HCT116 (cell line): ENCODE measurements at regions not wholly inside any gene's neighbourhood (a gene's known extent, or its start where the extent isn't known, plus 50 kb on each side); places are given as distances from the start of the nearest gene placed in this dataset.

Experiments used
- ATAC-seq: fragments of 200-7000 bp; cut with Tn5 transposase; 2 replicates; pipeline ENCODE4 v1.9.1; 2020; ENCODE audit warnings: mild to moderate bottlenecking, moderate library complexity
- BruUV-seq: library from RNA; stranded (reverse); fragments of 400-500 nt; replicated peaks from 2 replicates; lab custom pipeline; 2021; lab: Mats Ljungman, UMichigan
- CTCF ChIA-PET: fragments of 300-600 bp; sonication (Branson Sonifier 250); formaldehyde crosslinking; loops from one replicate; lab custom pipeline; 2021; ENCODE audit warnings: antibody characterized with exemption; lab: Charles Lee
- POLR2A ChIA-PET: fragments of 300-600, 350-600 bp; sonication (Branson Sonifier 250); formaldehyde crosslinking; loops from one replicate; lab custom pipeline; 2021; ENCODE audit warnings: antibody characterized with exemption; lab: Charles Lee
- RAD21 ChIA-PET, 2 experiments: fragments of 300-600 bp; sonication (Branson Sonifier 250); formaldehyde crosslinking; loops; one replicate each; lab custom pipeline; 2023; ENCODE audit warnings: low total read pairs in 2 of 2; ENCODE audit not compliant: uncharacterized antibody in 2 of 2, unreplicated experiment in 2 of 2, low non-redundant PET in 1 of 2; lab: Charles Lee
- DNase-seq: peaks from one replicate; pipeline ENCODE4 v3.0.0-alpha.2; 2010; ENCODE audit warnings: low read depth, low spot score
- H2AFZ ChIP-seq: fragments of 200-600 bp; shearing (Covaris generic), sonication (generic); 2 replicates; pipeline ENCODE4 v1.6.1; 2017; ENCODE audit warnings: low read depth, mixed run types, mixed read lengths, antibody characterized with exemption, low read length; ENCODE audit not compliant: poor library complexity, severe bottlenecking
- H3K27ac ChIP-seq: 2 replicates; pipeline ENCODE4 v1.5.1; 2012; ENCODE audit warnings: low read depth, low read length
- H3K27me3 ChIP-seq: fragments of 200-600 bp; sonication (generic); 2 replicates; pipeline ENCODE4 v1.6.1; 2016; ENCODE audit warnings: mixed run types, low read length, mixed read lengths; ENCODE audit not compliant: insufficient read depth
- H3K36me3 ChIP-seq, 2 experiments: fragments of 200-500 bp in 1 of 2; fragments of 200-600 bp in 1 of 2; sonication (Bioruptor generic) in 1 of 2; sonication (generic) in 1 of 2; 2 replicates each; pipeline versions ENCODE4 v1.5.1 to v1.6.1; 2014 to 2016; ENCODE audit warnings: low read length in 2 of 2, inconsistent platforms in 1 of 2, mixed read lengths in 1 of 2, mixed run types in 1 of 2; ENCODE audit not compliant: insufficient read depth in 2 of 2, control insufficient read depth in 1 of 2
- H3K4me1 ChIP-seq, 2 experiments: fragments of 200-600 bp in 1 of 2; sonication (generic) in 1 of 2; 2 replicates each; pipeline versions ENCODE4 v1.5.1 to v1.6.1; 2012 to 2017; ENCODE audit warnings: low read length in 2 of 2, inconsistent platforms in 1 of 2, mild to moderate bottlenecking in 1 of 2, mixed read lengths in 1 of 2, mixed run types in 1 of 2, moderate library complexity in 1 of 2; ENCODE audit not compliant: insufficient read depth in 2 of 2, control insufficient read depth in 1 of 2
- H3K4me2 ChIP-seq: fragments of 200-600 bp; sonication (generic); 2 replicates; pipeline ENCODE4 v1.6.1; 2017; ENCODE audit warnings: mixed run types, low read length, mixed read lengths
- H3K4me3 ChIP-seq, 2 experiments: fragments of 200-600 bp in 1 of 2; sonication (generic) in 1 of 2; replicated peaks in 1 of 2; 2 replicates each; pipeline ENCODE4 v1.5.1; 2011 to 2016; ENCODE audit warnings: low read length in 2 of 2, control low read depth in 1 of 2, low read depth in 1 of 2, mild to moderate bottlenecking in 1 of 2, mixed read lengths in 1 of 2, mixed run types in 1 of 2
- H3K79me2 ChIP-seq: fragments of 200-600 bp; sonication (generic); 2 replicates; pipeline ENCODE4 v1.6.1; 2017; ENCODE audit warnings: mild to moderate bottlenecking, mixed run types, low read length, moderate library complexity, mixed read lengths; ENCODE audit not compliant: insufficient read depth
- H3K9ac ChIP-seq: fragments of 200-600 bp; sonication (generic); 2 replicates; pipeline ENCODE4 v1.6.1; 2016; ENCODE audit warnings: low read length, mixed read lengths
- H3K9me2 ChIP-seq: fragments of 200-600 bp; sonication (generic), shearing (Covaris generic); 2 replicates; pipeline ENCODE4 v1.6.1; 2017; ENCODE audit warnings: mixed run types, mild to moderate bottlenecking, moderate library complexity; ENCODE audit not compliant: insufficient read depth
- H3K9me3 ChIP-seq, 2 experiments: fragments of 200-500 bp in 1 of 2; fragments of 200-600 bp in 1 of 2; sonication (Bioruptor generic) in 1 of 2; sonication (generic) in 1 of 2; 2 replicates each; pipeline ENCODE4 v1.6.1; 2014 to 2017; ENCODE audit warnings: low read length in 2 of 2, mixed read lengths in 2 of 2, inconsistent platforms in 1 of 2, low read depth in 1 of 2, mild to moderate bottlenecking in 1 of 2, mixed run types in 1 of 2, moderate library complexity in 1 of 2; ENCODE audit not compliant: control insufficient read depth in 1 of 2, insufficient read depth in 1 of 2
- H4K20me1 ChIP-seq: fragments of 200-600 bp; sonication (generic), shearing (Covaris generic); 2 replicates; pipeline ENCODE4 v1.6.1; 2017; ENCODE audit warnings: mixed run types, mild to moderate bottlenecking, moderate library complexity; ENCODE audit not compliant: insufficient read depth
- CEBPB ChIP-seq: IDR thresholded peaks from 2 replicates; pipeline ENCODE4 v1.6.1; 2012; ENCODE audit warnings: low read depth
- ELF1 ChIP-seq: IDR thresholded peaks from 2 replicates; pipeline ENCODE4 v1.6.1; 2012; ENCODE audit warnings: low read depth, borderline replicate concordance
- EZH2phosphoT487 ChIP-seq: fragments of 200-600 bp; IDR thresholded peaks from 2 replicates; pipeline ENCODE4 v1.6.1; 2018; ENCODE audit warnings: antibody characterized with exemption, borderline replicate concordance
- FOSL1 ChIP-seq: IDR thresholded peaks from 2 replicates; pipeline ENCODE4 v1.6.1; 2012; ENCODE audit warnings: low read depth
- JUND ChIP-seq: IDR thresholded peaks from 2 replicates; pipeline ENCODE4 v1.6.1; 2012
- POLR2A ChIP-seq: IDR thresholded peaks from 2 replicates; pipeline ENCODE4 v1.7.0; 2011; ENCODE audit warnings: borderline replicate concordance; ENCODE audit not compliant: insufficient read depth, insufficient read length; ENCODE audit errors: extremely low read depth
- YY1 ChIP-seq: IDR thresholded peaks from 2 replicates; pipeline ENCODE4 v1.6.1; 2011; ENCODE audit warnings: low read length, low read depth, moderate library complexity, mild to moderate bottlenecking; ENCODE audit not compliant: insufficient replicate concordance; ENCODE audit errors: extremely low read depth
- intact Hi-C: fragments of 100-400 bp; cut with micrococcal nuclease; formaldehyde crosslinking; loops from 2 replicates; pipeline ENCODE4 v1.10.0; 2022
- TF ChIP-seq, protein P1 (sequence below): IDR thresholded peaks from 2 replicates; pipeline ENCODE4 v1.6.1; 2012

DNA sequence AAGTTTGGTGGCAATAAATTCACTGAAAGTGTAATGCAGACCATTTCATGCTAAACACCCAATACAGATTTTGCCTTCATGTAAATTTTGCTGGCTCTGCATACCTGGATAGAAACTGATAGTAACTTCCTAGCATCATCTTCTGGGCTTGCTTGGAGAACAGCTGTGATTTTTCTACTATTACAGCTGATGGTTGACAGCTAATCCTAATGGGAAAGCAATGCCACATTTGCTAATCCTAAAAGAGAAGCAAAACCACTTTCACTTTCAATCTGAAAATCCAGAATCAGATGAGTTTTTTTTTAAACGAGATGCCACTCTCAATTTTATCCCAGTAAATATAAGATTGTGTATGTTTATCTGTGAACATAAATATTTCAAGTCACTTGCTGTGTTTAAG, 1035.9 kb downstream of the TRHDE start:
- no peak overlapping the region for H2AFZ ChIP-seq
- no peaks in the 10 kb centered on the region for H3K9me3 ChIP-seq
- TF ChIP-seq POLR2A: no peak
- TF ChIP-seq ELF1: no peak
- no peaks in the 10 kb centered on the region for H3K9me2 ChIP-seq
- H3K36me3 ChIP-seq: no peaks in the 10 kb centered on the region
- H4K20me1 ChIP-seq: no peaks in the 10 kb centered on the region
- no peak overlapping the region; the same call in 1 of the 2 replicates for H3K4me2 ChIP-seq
- no peak overlapping the region for H3K27ac ChIP-seq
- no peaks in the 10 kb centered on the region for H3K27me3 ChIP-seq
- CTCF ChIA-PET: no interaction called here
- H3K4me3 ChIP-seq: no peak overlapping the region
- no peak for DNase-seq
- H3K9ac ChIP-seq: no peak overlapping the region
- intact Hi-C loops: no loop called here
- ATAC-seq: no peak
- peaks cover 0 to 3% of the 10 kb centered on the region in 2 experiments; a peak in 1 of 4 replicates for H3K4me1 ChIP-seq
- RAD21 ChIA-PET: no interaction called here
- BruUV-seq: no TSS peak
- POLR2A ChIA-PET: no interaction called here
- no peaks in the 10 kb centered on the region for H3K79me2 ChIP-seq

DNA sequence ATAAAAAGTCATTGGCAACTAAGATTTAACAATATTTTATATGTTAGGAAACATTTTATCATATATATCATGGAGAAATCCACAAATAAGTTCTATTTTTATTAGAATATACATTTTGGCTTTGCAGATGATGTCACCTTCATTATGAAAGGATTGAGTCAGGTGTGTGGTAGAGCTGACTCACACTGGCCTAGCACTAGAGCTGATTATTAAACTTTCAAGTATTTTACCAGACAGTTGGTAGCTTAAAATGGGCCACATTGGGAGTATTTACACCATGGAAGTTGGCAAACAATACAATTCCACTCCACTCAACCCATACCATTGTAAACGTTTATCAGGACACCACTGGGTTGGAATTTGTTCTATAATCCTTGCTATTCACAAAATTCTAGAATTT, 1036.6 kb downstream of the TRHDE start:
- ChIA-PET RAD21 (no interaction called here), POLR2A (no interaction called here), CTCF (no interaction called here)
- DNase-seq: peak; percentile 10
- H3K9ac ChIP-seq: no peak overlapping the region
- H3K4me1 ChIP-seq: peaks cover 0 to 3% of the 10 kb centered on the region in 2 experiments; a peak in 1 of 4 replicates
- H3K36me3 ChIP-seq: no peaks in the 10 kb centered on the region
- H3K79me2 ChIP-seq: no peaks in the 10 kb centered on the region
- H3K4me3 ChIP-seq: no peak overlapping the region
- H3K9me3 ChIP-seq: no peaks in the 10 kb centered on the region
- H3K27me3 ChIP-seq: no peaks in the 10 kb centered on the region
- H3K9me2 ChIP-seq: no peaks in the 10 kb centered on the region
- TF ChIP-seq YY1 (no peak), POLR2A (no peak), JUND (peak; percentile 41), EZH2phosphoT487 (no peak), FOSL1 (peak; percentile 57), CEBPB (peak; percentile 36; the same call in 1 of the 2 replicates)
- TF ChIP-seq, protein P1, sequence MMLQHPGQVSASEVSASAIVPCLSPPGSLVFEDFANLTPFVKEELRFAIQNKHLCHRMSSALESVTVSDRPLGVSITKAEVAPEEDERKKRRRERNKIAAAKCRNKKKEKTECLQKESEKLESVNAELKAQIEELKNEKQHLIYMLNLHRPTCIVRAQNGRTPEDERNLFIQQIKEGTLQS: peak; percentile 46
- no peak overlapping the region for H2AFZ ChIP-seq
- intact Hi-C loops: no loop called here
- ATAC-seq: no peak
- H4K20me1 ChIP-seq: no peaks in the 10 kb centered on the region
- no TSS peak for BruUV-seq
- H3K4me2 ChIP-seq: no peak overlapping the region
- H3K27ac ChIP-seq: no peak overlapping the region
